WTC11 (cell line): ENCODE measurements at regions not wholly inside any gene's neighbourhood (a gene's known extent, or its start where the extent isn't known, plus 50 kb on each side); places are given as distances from the start of the nearest gene placed in this dataset.

Experiments
- ATAC-seq: fragments of 200-7000 bp; cut with Tn5 transposase; 2 replicates; pipeline ENCODE4 v1.10.0; 2021; ENCODE audit warnings: mild to moderate bottlenecking, moderate library complexity
- CTCF ChIA-PET: fragments of 300-600 bp; sonication (Branson Sonifier 250); formaldehyde crosslinking; loops from one replicate; lab custom pipeline; 2021; ENCODE audit warnings: antibody characterized with exemption; lab: Charles Lee
- POLR2A ChIA-PET: fragments of 350-600 bp; sonication (Branson Sonifier 250); formaldehyde crosslinking; loops from one replicate; lab custom pipeline; 2021; ENCODE audit warnings: antibody characterized with exemption; lab: Charles Lee
- DNase-seq: peaks from one replicate; pipeline ENCODE4 v3.0.0; 2021; ENCODE audit warnings: low spot score
- H3K27ac Mint-ChIP-seq: 2 replicates; pipeline ENCODE4 v1.8.0; 2021; ENCODE audit warnings: mixed read lengths
- H3K27me3 Mint-ChIP-seq: 2 replicates; pipeline ENCODE4 v1.8.0; 2021; ENCODE audit warnings: low read depth, mild to moderate bottlenecking, moderate library complexity, mixed read lengths
- H3K36me3 Mint-ChIP-seq: 2 replicates; pipeline ENCODE4 v1.8.0; 2021; ENCODE audit warnings: mixed read lengths
- H3K4me1 Mint-ChIP-seq: 2 replicates; pipeline ENCODE4 v1.8.0; 2022; ENCODE audit warnings: mixed read lengths
- H3K4me3 Mint-ChIP-seq: 2 replicates; pipeline ENCODE4 v1.8.0; 2021; ENCODE audit warnings: mild to moderate bottlenecking, moderate library complexity, mixed read lengths
- H3K9me3 Mint-ChIP-seq: 2 replicates; pipeline ENCODE4 v1.8.0; 2021; ENCODE audit warnings: mixed read lengths
- E2F1 ChIP-seq: sonication (generic); formaldehyde crosslinking; IDR thresholded peaks from 2 replicates; pipeline ENCODE4 v1.8.0; 2022; ENCODE audit warnings: mild to moderate bottlenecking, missing genetic modification reagents
- EMX1 ChIP-seq: fragments of 250-450 bp; sonication (Bioruptor Pico); IDR thresholded peaks from 2 replicates; pipeline ENCODE4 v1.8.0; 2021; ENCODE audit warnings: mild to moderate bottlenecking
- MAX ChIP-seq: sonication (generic); formaldehyde crosslinking; IDR thresholded peaks from 2 replicates; pipeline ENCODE4 v1.8.0; 2022; ENCODE audit warnings: mild to moderate bottlenecking, missing genetic modification reagents
- NFYB ChIP-seq: sonication (generic); formaldehyde crosslinking; conservative IDR thresholded peaks from 2 replicates; pipeline ENCODE4 v1.8.0; 2022; ENCODE audit warnings: low read depth, missing genetic modification reagents
- PRDM15 ChIP-seq: sonication (generic); formaldehyde crosslinking; IDR thresholded peaks from 2 replicates; pipeline ENCODE4 v1.8.0; 2022; ENCODE audit warnings: missing genetic modification reagents
- PREB ChIP-seq: sonication (generic); formaldehyde crosslinking; IDR thresholded peaks from 2 replicates; pipeline ENCODE4 v1.8.1; 2022; ENCODE audit warnings: mild to moderate bottlenecking, missing genetic modification reagents, moderate library complexity, borderline replicate concordance
- SOX15 ChIP-seq: fragments of 250-450 bp; sonication (Bioruptor Pico); IDR thresholded peaks from 2 replicates; pipeline ENCODE4 v1.9.0; 2021; ENCODE audit warnings: mild to moderate bottlenecking
- USF2 ChIP-seq: sonication (generic); formaldehyde crosslinking; IDR thresholded peaks from 2 replicates; pipeline ENCODE4 v1.8.1; 2023; ENCODE audit warnings: mild to moderate bottlenecking, missing genetic modification reagents, moderate library complexity
- ZNF121 ChIP-seq: sonication (generic); formaldehyde crosslinking; IDR thresholded peaks from 2 replicates; pipeline ENCODE4 v1.8.0; 2023; ENCODE audit warnings: missing genetic modification reagents
- ZNF263 ChIP-seq: sonication (generic); formaldehyde crosslinking; IDR thresholded peaks from 2 replicates; pipeline ENCODE4 v1.8.1; 2022; ENCODE audit warnings: low read depth, mild to moderate bottlenecking, moderate library complexity, missing genetic modification reagents
- ZNF281 ChIP-seq: sonication (generic); formaldehyde crosslinking; IDR thresholded peaks from 2 replicates; pipeline ENCODE4 v1.8.0; 2023; ENCODE audit warnings: mild to moderate bottlenecking, missing genetic modification reagents
- ZNF396 ChIP-seq: fragments of 250-450 bp; sonication (Bioruptor Pico); IDR thresholded peaks from 2 replicates; pipeline ENCODE4 v1.8.0; 2021; ENCODE audit warnings: mild to moderate bottlenecking, moderate library complexity, borderline replicate concordance
- ZNF416 ChIP-seq: fragments of 250-450 bp; sonication (Bioruptor Pico); IDR thresholded peaks from 2 replicates; pipeline ENCODE4 v1.9.0; 2021; ENCODE audit warnings: mild to moderate bottlenecking, inconsistent platforms
- ZSCAN18 ChIP-seq: fragments of 250-450 bp; sonication (Bioruptor Pico); IDR thresholded peaks from 2 replicates; pipeline ENCODE4 v2.1.2; 2022; ENCODE audit warnings: mild to moderate bottlenecking, moderate library complexity

GRCh38 chr3:76035117-76035516, 249.8 kb upstream of the ZNF717 start:
- peaks cover 15% of the 10 kb centered on the region for H3K36me3 Mint-ChIP-seq
- no peak overlapping the region for H3K4me3 Mint-ChIP-seq
- H3K4me1 Mint-ChIP-seq = peaks cover 47% of the 10 kb centered on the region
- H3K27me3 Mint-ChIP-seq = no peaks in the 10 kb centered on the region
- ChIA-PET CTCF (interaction anchor here (4.4 kb wide), 1 partner anchor 10 kb away, joined by 21 read pairs; no protein-coding TSS in a partner anchor), POLR2A (no interaction called here)
- DNase-seq (no peak), ATAC-seq (no peak)
- peaks cover 11% of the 10 kb centered on the region for H3K9me3 Mint-ChIP-seq
- TF ChIP-seq ZNF396 (CRISPR knock-in tag) = no peak
- TF ChIP-seq SOX15 = no peak
- no peak for TF ChIP-seq PRDM15 (CRISPR knock-in tag)
- TF ChIP-seq ZNF416 (CRISPR knock-in tag) = no peak
- TF ChIP-seq MAX (CRISPR knock-in tag) = no peak
- no peak for TF ChIP-seq USF2 (CRISPR knock-in tag)
- peak overlapping the region; percentile 57 for H3K27ac Mint-ChIP-seq

GRCh38 chr3:76038949-76039348, 253.6 kb upstream of the ZNF717 start:
- no peaks in the 10 kb centered on the region for H3K9me3 Mint-ChIP-seq
- H3K4me3 Mint-ChIP-seq = no peak overlapping the region
- DNase-seq = no peak
- H3K27ac Mint-ChIP-seq = no peak overlapping the region
- no peaks in the 10 kb centered on the region for H3K27me3 Mint-ChIP-seq
- CTCF ChIA-PET = interaction anchor here (0.7 to 1.2 kb wide), 2 partner anchors 24 to 45 kb away, joined by 3 read pairs; no protein-coding TSS in a partner anchor
- TF ChIP-seq ZSCAN18 (CRISPR knock-in tag) (no peak), E2F1 (CRISPR knock-in tag) (no peak), ZNF263 (no peak), NFYB (CRISPR knock-in tag) (no peak), ZNF396 (CRISPR knock-in tag) (no peak), ZNF121 (CRISPR knock-in tag) (no peak), EMX1 (CRISPR knock-in tag) (no peak), PREB (CRISPR knock-in tag) (no peak), ZNF281 (CRISPR knock-in tag) (no peak)
- POLR2A ChIA-PET = no interaction called here
- no peaks in the 10 kb centered on the region for H3K36me3 Mint-ChIP-seq
- H3K4me1 Mint-ChIP-seq = peaks cover 53% of the 10 kb centered on the region
- peak; percentile 55 for ATAC-seq
